Prostate gland (tissue), 2 donors: ENCODE measurements at regions not wholly inside any gene's neighbourhood (a gene's known extent, or its start where the extent isn't known, plus 50 kb on each side); places are given as distances from the start of the nearest gene placed in this dataset.

Experiments used
- CTCF ChIP-seq, 4 experiments: fragments of 200-600 bp in 2 of 4; fragments of 450-650 bp in 2 of 4; sonication (generic) in 2 of 4; IDR thresholded peaks; 1 replicate in 3 of 4; 2 replicates in 1 of 4; pipeline ENCODE4 v1.5.1; 2016 to 2019; ENCODE audit warnings: antibody characterized with exemption in 4 of 4, mild to moderate bottlenecking in 2 of 4, moderate library complexity in 2 of 4
- POLR2A ChIP-seq: fragments of 450-650 bp; IDR thresholded peaks from one replicate; pipeline ENCODE4 v1.6.1; 2016; ENCODE audit warnings: antibody characterized with exemption, mild to moderate bottlenecking

- TF ChIP-seq POLR2A (no peak), CTCF (IDR thresholded peaks at IDR 0.05) (no peak)
These were observed 55.0 kb downstream of the S1PR1 start for GRCh38 chr1:101291562-101292380.
